ENCODE measurements at regions not wholly inside any gene's neighbourhood (a gene's known extent, or its start where the extent isn't known, plus 50 kb on each side); places are given as distances from the start of the nearest gene placed in this dataset.

- no peak for DNase-seq
- ATAC-seq = no peak
- peaks cover 3% of the 10 kb centered on the region for H3K36me3 Mint-ChIP-seq (ENCODE audit: low read depth)
- TF ChIP-seq CTCF (IDR thresholded peaks at IDR 0.05) = no peak
- ChIA-PET CTCF (interaction anchor here (0.8 kb wide), 1 partner anchor 44 kb away, joined by 3 read pairs; no protein-coding TSS in a partner anchor), POLR2A (no interaction called here)
- no peaks in the 10 kb centered on the region for H3K9me3 Mint-ChIP-seq
- no peak overlapping the region for H3K27ac Mint-ChIP-seq
- H3K27me3 Mint-ChIP-seq = no peaks in the 10 kb centered on the region
- no peak overlapping the region for H3K4me3 Mint-ChIP-seq
- intact Hi-C loops (cut with micrococcal nuclease) = no loop called here
- peaks cover 9% of the 10 kb centered on the region for H3K4me1 Mint-ChIP-seq (ENCODE audit: low read depth)
Measured at GRCh38 chr6:131353876-131354275, 218.6 kb downstream of the AKAP7 start.

- DNase-seq = no peak
- Mint-ChIP-seq H3K9me3 (no peaks in the 10 kb centered on the region), H3K36me3 (ENCODE audit: low read depth) (peaks cover 3% of the 10 kb centered on the region), H3K27me3 (no peaks in the 10 kb centered on the region), H3K4me3 (no peak overlapping the region), H3K4me1 (ENCODE audit: low read depth) (peaks cover 5% of the 10 kb centered on the region), H3K27ac (no peak overlapping the region)
- no peak for TF ChIP-seq CTCF (IDR thresholded peaks at IDR 0.05)
- intact Hi-C loops (cut with micrococcal nuclease) = no loop called here
- ChIA-PET CTCF (interaction anchor here (0.8 kb wide), 1 partner anchor 43 kb away, joined by 3 read pairs; no protein-coding TSS in a partner anchor), POLR2A (no interaction called here)
- ATAC-seq = no peak
Measured at GRCh38 chr6:131354356-131354755, 218.7 kb upstream of the ARG1 start.

GRCh38 chr6:131356161-131356560 is 216.9 kb upstream of the ARG1 start:
- intact Hi-C loops (cut with micrococcal nuclease) = no loop called here
- CTCF ChIA-PET = no interaction called here
- no peaks in the 10 kb centered on the region for H3K9me3 Mint-ChIP-seq
- H3K36me3 Mint-ChIP-seq (ENCODE audit: low read depth) = peaks cover 6% of the 10 kb centered on the region
- POLR2A ChIA-PET = interaction anchor here (0.6 kb wide), 1 partner anchor 9 kb away, joined by 3 read pairs; no protein-coding TSS in a partner anchor
- H3K4me1 Mint-ChIP-seq (ENCODE audit: low read depth) = peaks cover 2% of the 10 kb centered on the region
- no peak overlapping the region for H3K27ac Mint-ChIP-seq
- H3K27me3 Mint-ChIP-seq = no peaks in the 10 kb centered on the region
- no peak for DNase-seq
- no peak for TF ChIP-seq CTCF (IDR thresholded peaks at IDR 0.05)
- H3K4me3 Mint-ChIP-seq = no peak overlapping the region
- no peak for ATAC-seq

GRCh38 chr6:131357501-131357900 is 215.5 kb upstream of the ARG1 start:
- no peaks in the 10 kb centered on the region for H3K27me3 Mint-ChIP-seq
- H3K27ac Mint-ChIP-seq = no peak overlapping the region
- no peak for ATAC-seq
- CTCF ChIA-PET = no interaction called here
- H3K4me3 Mint-ChIP-seq = no peak overlapping the region
- intact Hi-C loops (cut with micrococcal nuclease) = no loop called here
- no peak for TF ChIP-seq CTCF (IDR thresholded peaks at IDR 0.05)
- H3K4me1 Mint-ChIP-seq (ENCODE audit: low read depth) = peaks cover 2% of the 10 kb centered on the region
- DNase-seq = no peak
- H3K36me3 Mint-ChIP-seq (ENCODE audit: low read depth) = peaks cover 5% of the 10 kb centered on the region
- no peaks in the 10 kb centered on the region for H3K9me3 Mint-ChIP-seq
- POLR2A ChIA-PET = no interaction called here

- H3K4me3 Mint-ChIP-seq = no peak overlapping the region
- no peaks in the 10 kb centered on the region for H3K27me3 Mint-ChIP-seq
- H3K36me3 Mint-ChIP-seq (ENCODE audit: low read depth) = peaks cover 4% of the 10 kb centered on the region
- H3K27ac Mint-ChIP-seq = no peak overlapping the region
- TF ChIP-seq CTCF (IDR thresholded peaks at IDR 0.05) = no peak
- POLR2A ChIA-PET = no interaction called here
- H3K4me1 Mint-ChIP-seq (ENCODE audit: low read depth) = peaks cover 9% of the 10 kb centered on the region
- ATAC-seq (no peak), DNase-seq (no peak)
- CTCF ChIA-PET = no interaction called here
- H3K9me3 Mint-ChIP-seq = no peaks in the 10 kb centered on the region
- intact Hi-C loops (cut with micrococcal nuclease) = no loop called here
Measured at GRCh38 chr6:131362070-131362469, 211.0 kb upstream of the ARG1 start.

All from activated CD8-positive, alpha-beta T cell treated with anti-CD3 and anti-CD28 coated beads for 36 hours (primary cell).